ENCODE measurements at regions not wholly inside any gene's neighbourhood (a gene's known extent, or its start where the extent isn't known, plus 50 kb on each side); places are given as distances from the start of the nearest gene placed in this dataset.

GRCh38 chr2:10985260-10985659 is 73.5 kb downstream of the KCNF1 start:
- TF ChIP-seq REST (IDR thresholded peaks at IDR 0.05) (no peak), MAZ (IDR thresholded peaks at IDR 0.05; ENCODE audit: borderline replicate concordance, low read depth, low read length) (no peak), RAD21 (conservative IDR thresholded peaks at IDR 0.05 in 1 of 2, IDR thresholded peaks at IDR 0.05 in 1 of 2) (no peak), CTCF (IDR thresholded peaks at IDR 0.05) (no peak), SMC3 (IDR thresholded peaks at IDR 0.05) (no peak), SREBF2 (IDR thresholded peaks at IDR 0.05) (no peak), JUNB (IDR thresholded peaks at IDR 0.05) (no peak), KDM1A (IDR thresholded peaks at IDR 0.05; ENCODE audit: low read depth) (no peak), EP300 (IDR thresholded peaks at IDR 0.05) (no peak), MAFK (IDR thresholded peaks at IDR 0.05; ENCODE audit: partially characterized antibody) (no peak), MAX (IDR thresholded peaks at IDR 0.05) (no peak), RARB (CRISPR knock-in tag; IDR thresholded peaks at IDR 0.05) (no peak)

Data from A549 (cell line).